HG03280 (cell line): ENCODE measurements at regions not wholly inside any gene's neighbourhood (a gene's known extent, or its start where the extent isn't known, plus 50 kb on each side); places are given as distances from the start of the nearest gene placed in this dataset.
"Not testable (repeated sequence)": the region's sequence is repeated elsewhere in the genome, so short reads cannot be mapped to it uniquely, and the experiment has no call there.

Experiments
- ATAC-seq: cut with Tn5 transposase; IDR thresholded peaks from one replicate; pipeline ENCODE4 v1.9.1; 2021; ENCODE audit warnings: mild to moderate bottlenecking, moderate library complexity; ENCODE audit not compliant: unreplicated experiment

GRCh38 chr13:31515427-31515826, 223.9 kb upstream of the RXFP2 start:
- ATAC-seq, result no peak

- no peak for ATAC-seq
These were observed 221.7 kb upstream of the RXFP2 start for GRCh38 chr13:31517599-31517998.

- ATAC-seq, result no peak
These were observed 220.7 kb upstream of the RXFP2 start for GRCh38 chr13:31518645-31519044.

- ATAC-seq, result no peak
These were observed 217.9 kb upstream of the RXFP2 start for GRCh38 chr13:31521435-31521834.

GRCh38 chr13:31522396-31522795, 216.9 kb upstream of the RXFP2 start:
- ATAC-seq, result no peak

- no peak for ATAC-seq
These were observed 211.2 kb upstream of the RXFP2 start for GRCh38 chr13:31528176-31528575.

GRCh38 chr13:31528758-31529157, 210.6 kb upstream of the RXFP2 start:
- ATAC-seq, result no peak

- ATAC-seq, result no peak
These were observed 208.4 kb upstream of the RXFP2 start for GRCh38 chr13:31530922-31531321.

GRCh38 chr13:31537052-31537451, 202.3 kb upstream of the RXFP2 start:
- ATAC-seq, result no peak

DNA sequence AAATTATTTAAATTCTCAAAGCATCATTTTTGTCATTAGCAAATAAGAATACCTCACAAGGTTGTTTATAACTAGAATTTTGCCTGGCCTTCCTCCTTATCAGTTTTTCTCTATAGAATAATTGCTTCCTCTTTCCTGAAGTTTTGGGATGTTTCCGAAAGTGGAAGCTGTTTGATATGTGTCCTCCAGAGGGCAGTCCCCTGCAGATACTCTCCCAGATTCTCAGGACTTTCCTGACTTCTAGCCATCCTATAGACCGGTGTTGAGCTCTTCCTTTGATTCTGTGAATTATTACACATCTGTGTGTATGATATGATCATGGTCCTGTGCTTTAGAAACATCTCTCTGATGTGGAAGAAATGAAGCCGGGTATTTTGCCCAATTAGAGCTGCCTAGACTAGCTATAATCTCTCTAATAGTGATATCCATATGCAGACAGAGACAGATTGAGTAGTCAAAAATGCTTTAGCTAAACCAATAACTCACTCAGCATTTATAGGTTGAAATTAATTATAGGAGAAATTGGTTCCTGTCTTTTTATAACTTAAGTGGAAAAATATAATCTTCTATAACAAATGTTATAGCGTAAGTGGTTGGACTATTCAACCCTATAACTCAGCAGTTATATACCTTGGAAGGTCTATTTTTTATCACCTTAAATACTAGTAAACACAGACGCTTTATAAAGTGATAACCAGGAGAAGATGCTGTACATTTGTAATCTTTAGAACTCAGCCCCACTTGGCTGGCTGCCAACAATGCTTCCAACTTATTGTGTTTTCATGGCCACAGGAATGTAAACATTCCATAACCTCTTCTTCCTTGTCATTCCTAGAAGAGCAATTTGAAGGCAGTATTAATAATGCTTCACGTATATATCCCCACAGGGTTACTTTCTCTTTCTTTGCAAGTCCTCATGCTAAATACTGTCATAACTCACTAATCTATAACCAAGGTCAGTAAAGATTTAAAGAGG, 201.0 kb upstream of the RXFP2 start:
- ATAC-seq, result no peak

DNA sequence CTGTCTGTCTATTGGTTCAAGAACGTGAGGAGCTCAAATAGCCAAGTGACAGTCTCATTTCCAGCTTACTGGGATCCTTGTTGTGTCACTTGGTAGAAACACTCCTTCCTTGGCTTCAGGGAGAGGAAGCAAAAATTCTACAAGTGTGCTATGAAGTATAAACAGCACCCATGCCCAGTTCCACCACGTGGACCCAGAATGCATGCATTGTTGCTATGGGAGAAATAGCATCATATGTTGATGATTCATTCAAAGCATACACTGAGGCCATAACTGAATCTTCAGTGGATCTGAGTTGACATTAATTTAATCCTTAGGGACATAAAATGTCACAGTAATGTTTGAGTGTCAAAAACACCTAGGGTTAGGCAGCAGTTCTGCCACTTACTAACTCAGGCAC, 199.0 kb upstream of the RXFP2 start:
- ATAC-seq, result no peak

- no peak for ATAC-seq
These were observed 196.1 kb upstream of the RXFP2 start for GRCh38 chr13:31543190-31543589.

- no peak for ATAC-seq
These were observed 193.7 kb upstream of the RXFP2 start for GRCh38 chr13:31545616-31546015.

GRCh38 chr13:31556376-31556775, 182.9 kb upstream of the RXFP2 start:
- ATAC-seq, result no peak

DNA sequence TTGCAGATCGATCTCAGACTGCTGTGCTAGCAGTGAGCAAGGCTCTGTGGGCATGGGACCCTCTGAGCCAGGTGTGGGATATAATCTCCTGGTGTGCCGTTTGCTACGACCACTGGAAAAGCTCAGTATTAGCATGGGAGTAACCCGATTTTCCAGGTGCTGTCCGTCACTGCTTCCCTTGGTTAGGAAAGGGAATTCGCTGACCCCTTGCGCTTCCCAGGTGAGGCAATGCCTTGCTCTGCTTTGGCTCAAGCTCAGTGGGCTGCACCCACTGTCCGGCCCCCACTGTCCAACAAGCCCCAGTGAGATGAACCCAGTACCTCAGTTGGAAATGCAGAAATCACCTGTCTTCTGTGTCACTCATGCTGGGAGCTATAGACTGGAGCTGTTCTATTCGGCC, 155.1 kb upstream of the RXFP2 start:
- ATAC-seq, result not testable (repeated sequence)

GRCh38 chr13:31587698-31588266, 151.5 kb upstream of the RXFP2 start:
- no peak for ATAC-seq

GRCh38 chr13:31588316-31588715, 151.0 kb upstream of the RXFP2 start:
- no peak for ATAC-seq

GRCh38 chr13:31588893-31589292, 150.4 kb upstream of the RXFP2 start:
- no peak for ATAC-seq

DNA sequence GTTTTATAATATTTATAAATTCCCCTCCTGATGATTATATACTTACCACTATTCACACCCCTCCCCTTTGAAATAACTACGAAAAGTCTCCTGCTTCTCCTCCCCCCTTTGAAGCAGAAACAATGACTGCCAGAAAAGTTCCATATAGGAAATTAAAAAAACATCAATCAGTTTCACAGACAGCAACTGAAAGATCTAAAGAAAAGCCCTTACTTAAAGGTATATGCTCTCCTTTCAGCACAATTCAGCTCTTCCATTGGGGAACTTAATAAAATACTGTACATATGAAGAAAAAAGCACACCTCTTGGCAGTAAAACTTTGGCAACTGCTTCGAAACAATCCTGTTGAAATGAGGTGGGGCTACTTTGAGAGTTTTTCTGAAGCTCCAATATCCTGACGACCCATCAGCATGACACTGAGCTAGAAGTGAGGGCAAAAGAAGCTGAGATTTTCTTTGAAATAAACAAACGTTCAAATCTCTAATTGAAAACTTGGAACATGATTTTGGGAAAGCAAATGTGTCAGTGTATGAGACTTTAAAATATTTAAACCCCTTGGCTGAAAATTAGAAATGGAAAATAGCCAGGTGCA, 147.6 kb upstream of the RXFP2 start:
- ATAC-seq, result no peak

GRCh38 chr13:31594056-31594455, 145.3 kb upstream of the RXFP2 start:
- ATAC-seq, result no peak

GRCh38 chr13:31595563-31595962, 143.8 kb upstream of the RXFP2 start:
- no peak for ATAC-seq

GRCh38 chr13:31598990-31599389, 140.3 kb upstream of the RXFP2 start:
- no peak for ATAC-seq
